ENCODE measurements at regions not wholly inside any gene's neighbourhood (a gene's known extent, or its start where the extent isn't known, plus 50 kb on each side); places are given as distances from the start of the nearest gene placed in this dataset.

GRCh38 chr1:30286988-30287839, 436.2 kb downstream of the MATN1 start:
- no peak for DNase-seq (ENCODE audit: low read depth)

- DNase-seq (ENCODE audit: low read depth), result no peak
Measured at GRCh38 chr1:30286241-30286987, 437.0 kb downstream of the MATN1 start.

- DNase-seq (ENCODE audit: low read depth), result no peak
Measured at GRCh38 chr1:30285501-30285932, 437.9 kb downstream of the MATN1 start.

- DNase-seq (ENCODE audit: low read depth), result no peak
Measured at GRCh38 chr1:30284728-30285475, 438.5 kb downstream of the MATN1 start.

GRCh38 chr1:30284226-30284625, 439.2 kb downstream of the MATN1 start:
- DNase-seq (ENCODE audit: low read depth), result no peak

GRCh38 chr1:30283199-30283962, 440.0 kb downstream of the MATN1 start:
- DNase-seq (ENCODE audit: low read depth), result no peak

GRCh38 chr1:30280572-30280971, 442.8 kb downstream of the MATN1 start:
- DNase-seq (ENCODE audit: low read depth), result no peak

- DNase-seq (ENCODE audit: low read depth), result no peak
Measured at GRCh38 chr1:30277911-30278310, 445.5 kb downstream of the MATN1 start.

- DNase-seq (ENCODE audit: low read depth), result no peak
Measured at GRCh38 chr1:30277415-30277814, 446.0 kb downstream of the MATN1 start.

GRCh38 chr1:30275926-30276764, 447.2 kb downstream of the MATN1 start:
- DNase-seq (ENCODE audit: low read depth), result no peak

- DNase-seq (ENCODE audit: low read depth), result no peak
Measured at GRCh38 chr1:30274976-30275621, 448.3 kb downstream of the MATN1 start.

GRCh38 chr1:30274173-30274970, 449.0 kb downstream of the MATN1 start:
- no peak for DNase-seq (ENCODE audit: low read depth)

- no peak for DNase-seq (ENCODE audit: low read depth)
Measured at GRCh38 chr1:30273456-30273855, 449.9 kb downstream of the MATN1 start.

- DNase-seq (ENCODE audit: low read depth), result no peak
Measured at GRCh38 chr1:30273021-30273325, 450.4 kb downstream of the MATN1 start.

GRCh38 chr1:30272277-30273020, 450.9 kb downstream of the MATN1 start:
- no peak for DNase-seq (ENCODE audit: low read depth)

- no peak for DNase-seq (ENCODE audit: low read depth)
Measured at GRCh38 chr1:30271401-30272276, 451.7 kb downstream of the MATN1 start.

- DNase-seq (ENCODE audit: low read depth), result no peak
Measured at GRCh38 chr1:30270461-30270860, 452.9 kb downstream of the MATN1 start.
